ENCODE measurements at regions not wholly inside any gene's neighbourhood (a gene's known extent, or its start where the extent isn't known, plus 50 kb on each side); places are given as distances from the start of the nearest gene placed in this dataset.

GRCh38 chr19:30663611-30664174 is 291.5 kb downstream of the ZNF536 start:
- no peak for DNase-seq (ENCODE audit: low read depth)

GRCh38 chr19:30662211-30662861 is 290.2 kb downstream of the ZNF536 start:
- no peak for DNase-seq (ENCODE audit: low read depth)

- no peak for DNase-seq (ENCODE audit: low read depth)
These were observed 287.5 kb downstream of the ZNF536 start for GRCh38 chr19:30659638-30660037.

GRCh38 chr19:30656520-30657100 is 284.4 kb downstream of the ZNF536 start:
- no peak for DNase-seq (ENCODE audit: low read depth)

GRCh38 chr19:30653646-30654386 is 281.6 kb downstream of the ZNF536 start:
- DNase-seq (ENCODE audit: low read depth) = no peak

- DNase-seq (ENCODE audit: low read depth) = no peak
These were observed 280.6 kb downstream of the ZNF536 start for GRCh38 chr19:30652751-30653150.

GRCh38 chr19:30651691-30652090 is 279.5 kb downstream of the ZNF536 start:
- no peak for DNase-seq (ENCODE audit: low read depth)

GRCh38 chr19:30651066-30651465 is 278.9 kb downstream of the ZNF536 start:
- DNase-seq (ENCODE audit: low read depth) = no peak

GRCh38 chr19:30649934-30650614 is 277.9 kb downstream of the ZNF536 start:
- no peak for DNase-seq (ENCODE audit: low read depth)

GRCh38 chr19:30648866-30649862 is 277.0 kb downstream of the ZNF536 start:
- DNase-seq (ENCODE audit: low read depth) = no peak

GRCh38 chr19:30647891-30648720 is 275.9 kb downstream of the ZNF536 start:
- no peak for DNase-seq (ENCODE audit: low read depth)

GRCh38 chr19:30646806-30647205 is 274.6 kb downstream of the ZNF536 start:
- no peak for DNase-seq (ENCODE audit: low read depth)

- no peak for DNase-seq (ENCODE audit: low read depth)
These were observed 273.9 kb downstream of the ZNF536 start for GRCh38 chr19:30645946-30646577.

GRCh38 chr19:30640252-30640965 is 268.2 kb downstream of the ZNF536 start:
- no peak for DNase-seq (ENCODE audit: low read depth)

- DNase-seq (ENCODE audit: low read depth) = no peak
These were observed 266.7 kb downstream of the ZNF536 start for GRCh38 chr19:30638889-30639288.

- DNase-seq (ENCODE audit: low read depth) = no peak
These were observed 265.7 kb downstream of the ZNF536 start for GRCh38 chr19:30637926-30638325.

- DNase-seq (ENCODE audit: low read depth) = no peak
These were observed 263.1 kb downstream of the ZNF536 start for GRCh38 chr19:30634996-30635975.

All from GM04504 (cell line).